ENCODE measurements at regions not wholly inside any gene's neighbourhood (a gene's known extent, or its start where the extent isn't known, plus 50 kb on each side); places are given as distances from the start of the nearest gene placed in this dataset.

GRCh38 chr4:116598980-116599789 is 486.2 kb downstream of the TRAM1L1 start:
- TF ChIP-seq CTCF (IDR thresholded peaks at IDR 0.05) (no peak), POLR2A (IDR thresholded peaks at IDR 0.05) (no peak)
